ENCODE measurements at regions not wholly inside any gene's neighbourhood (a gene's known extent, or its start where the extent isn't known, plus 50 kb on each side); places are given as distances from the start of the nearest gene placed in this dataset.

- Histone ChIP-seq H3K4me3 (ENCODE audit: low read length, poor library complexity, severe bottlenecking) (no peak overlapping the region), H3K9me2 (replicated peaks; ENCODE audit: low read depth, low read length) (no peaks in the 10 kb centered on the region), H3K9ac (ENCODE audit: low read depth, low read length, poor library complexity, severe bottlenecking) (no peak overlapping the region), H3K36me3 (ENCODE audit: insufficient read depth, low read length) (no peaks in the 10 kb centered on the region), H3K9me3 (ENCODE audit: insufficient read depth, low read depth, low read length) (no peaks in the 10 kb centered on the region), H3F3A (ENCODE audit: low read depth) (no peaks in the 10 kb centered on the region), H3K27me3 (ENCODE audit: insufficient read depth, low read length, poor library complexity, severe bottlenecking) (no peaks in the 10 kb centered on the region), H3K4me2 (ENCODE audit: low read depth, low read length, poor library complexity, severe bottlenecking) (no peak overlapping the region), H3K79me2 (ENCODE audit: insufficient read depth, low read length) (no peaks in the 10 kb centered on the region), H2AFZ (ENCODE audit: low read length) (no peak overlapping the region), H4K20me1 (ENCODE audit: insufficient read depth, low read length, poor library complexity, severe bottlenecking) (no peaks in the 10 kb centered on the region), H3K4me1 (ENCODE audit: insufficient read depth, low read length, poor library complexity, severe bottlenecking) (no peaks in the 10 kb centered on the region)
- TF ChIP-seq, protein P1, sequence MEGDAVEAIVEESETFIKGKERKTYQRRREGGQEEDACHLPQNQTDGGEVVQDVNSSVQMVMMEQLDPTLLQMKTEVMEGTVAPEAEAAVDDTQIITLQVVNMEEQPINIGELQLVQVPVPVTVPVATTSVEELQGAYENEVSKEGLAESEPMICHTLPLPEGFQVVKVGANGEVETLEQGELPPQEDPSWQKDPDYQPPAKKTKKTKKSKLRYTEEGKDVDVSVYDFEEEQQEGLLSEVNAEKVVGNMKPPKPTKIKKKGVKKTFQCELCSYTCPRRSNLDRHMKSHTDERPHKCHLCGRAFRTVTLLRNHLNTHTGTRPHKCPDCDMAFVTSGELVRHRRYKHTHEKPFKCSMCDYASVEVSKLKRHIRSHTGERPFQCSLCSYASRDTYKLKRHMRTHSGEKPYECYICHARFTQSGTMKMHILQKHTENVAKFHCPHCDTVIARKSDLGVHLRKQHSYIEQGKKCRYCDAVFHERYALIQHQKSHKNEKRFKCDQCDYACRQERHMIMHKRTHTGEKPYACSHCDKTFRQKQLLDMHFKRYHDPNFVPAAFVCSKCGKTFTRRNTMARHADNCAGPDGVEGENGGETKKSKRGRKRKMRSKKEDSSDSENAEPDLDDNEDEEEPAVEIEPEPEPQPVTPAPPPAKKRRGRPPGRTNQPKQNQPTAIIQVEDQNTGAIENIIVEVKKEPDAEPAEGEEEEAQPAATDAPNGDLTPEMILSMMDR (conservative IDR thresholded peaks at IDR 0.05; ENCODE audit: low read length) = no peak
- no peak for TF ChIP-seq EZH2phosphoT487 (IDR thresholded peaks at IDR 0.05; ENCODE audit: borderline replicate concordance)
Observed at GRCh38 chr9:107749787-107750444, 260.3 kb upstream of the KLF4 start.

GRCh38 chr9:107744873-107745272 lies 255.3 kb upstream of the KLF4 start:
- H3K4me1 ChIP-seq (ENCODE audit: insufficient read depth, low read length, poor library complexity, severe bottlenecking) = no peaks in the 10 kb centered on the region
- no peaks in the 10 kb centered on the region for H3F3A ChIP-seq (ENCODE audit: low read depth)
- no peak overlapping the region for H3K9ac ChIP-seq (ENCODE audit: low read depth, low read length, poor library complexity, severe bottlenecking)
- no peaks in the 10 kb centered on the region for H3K9me2 ChIP-seq (replicated peaks; ENCODE audit: low read depth, low read length)
- H3K27me3 ChIP-seq (ENCODE audit: insufficient read depth, low read length, poor library complexity, severe bottlenecking) = no peaks in the 10 kb centered on the region
- TF ChIP-seq, protein P1 (conservative IDR thresholded peaks at IDR 0.05; ENCODE audit: low read length) = no peak
- TF ChIP-seq EZH2phosphoT487 (IDR thresholded peaks at IDR 0.05; ENCODE audit: borderline replicate concordance) = no peak
- H3K4me3 ChIP-seq (ENCODE audit: low read length, poor library complexity, severe bottlenecking) = no peak overlapping the region
- no peak overlapping the region for H3K4me2 ChIP-seq (ENCODE audit: low read depth, low read length, poor library complexity, severe bottlenecking)
- no peaks in the 10 kb centered on the region for H4K20me1 ChIP-seq (ENCODE audit: insufficient read depth, low read length, poor library complexity, severe bottlenecking)
- H3K36me3 ChIP-seq (ENCODE audit: insufficient read depth, low read length) = no peaks in the 10 kb centered on the region
- 0 out of 2 replicates have a peak, but pooled peaks cover 5% of the 10 kb centered on the region for H3K9me3 ChIP-seq (ENCODE audit: insufficient read depth, low read depth, low read length)
- H2AFZ ChIP-seq (ENCODE audit: low read length) = no peak overlapping the region
- H3K79me2 ChIP-seq (ENCODE audit: insufficient read depth, low read length) = no peaks in the 10 kb centered on the region

DNA sequence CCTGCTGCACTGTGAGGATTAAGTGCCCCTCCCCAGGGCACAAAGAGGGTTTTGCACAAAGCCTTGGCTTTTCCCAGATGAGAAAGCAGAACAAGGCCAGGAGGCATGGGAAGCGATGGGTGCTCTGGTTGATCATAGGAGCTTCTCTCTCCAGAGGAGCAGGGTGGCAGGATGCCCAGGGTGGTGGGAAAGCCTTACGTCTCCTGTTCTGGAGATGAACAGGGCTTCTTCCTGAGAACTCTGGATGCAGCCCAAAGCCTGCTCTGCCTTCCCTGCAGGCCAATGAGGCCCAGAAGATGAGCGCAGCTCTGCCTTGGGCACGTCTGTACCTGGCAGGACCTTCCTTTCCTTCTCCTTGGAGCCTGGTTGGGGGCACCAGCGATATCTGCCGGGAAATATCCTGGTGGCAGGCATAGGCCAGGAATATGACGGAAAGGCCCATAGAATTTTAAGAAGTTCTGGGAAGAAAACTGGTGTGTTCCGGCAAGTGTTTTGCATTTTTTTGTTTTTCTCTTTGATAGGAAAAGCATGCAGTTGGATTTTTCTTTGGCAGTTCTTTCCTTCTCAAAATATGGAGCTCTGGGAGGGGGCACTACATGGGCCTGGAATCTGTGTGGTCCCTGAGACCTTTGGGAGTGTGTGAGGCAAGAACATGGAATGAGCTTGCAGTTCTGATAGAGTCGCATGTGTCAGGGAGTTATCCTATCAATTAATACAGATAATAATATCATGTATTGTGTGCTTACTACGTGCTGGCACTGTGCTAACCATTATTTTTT lies 253.2 kb upstream of the KLF4 start:
- no peaks in the 10 kb centered on the region for H3K27me3 ChIP-seq (ENCODE audit: insufficient read depth, low read length, poor library complexity, severe bottlenecking)
- H3K79me2 ChIP-seq (ENCODE audit: insufficient read depth, low read length) = no peaks in the 10 kb centered on the region
- H3K4me1 ChIP-seq (ENCODE audit: insufficient read depth, low read length, poor library complexity, severe bottlenecking) = no peaks in the 10 kb centered on the region
- no peaks in the 10 kb centered on the region for H4K20me1 ChIP-seq (ENCODE audit: insufficient read depth, low read length, poor library complexity, severe bottlenecking)
- H3K4me2 ChIP-seq (ENCODE audit: low read depth, low read length, poor library complexity, severe bottlenecking) = no peak overlapping the region
- H3K4me3 ChIP-seq (ENCODE audit: low read length, poor library complexity, severe bottlenecking) = no peak overlapping the region
- H3K9me3 ChIP-seq (ENCODE audit: insufficient read depth, low read depth, low read length) = 0 out of 2 replicates have a peak, but pooled peaks cover 5% of the 10 kb centered on the region
- no peak for TF ChIP-seq EZH2phosphoT487 (IDR thresholded peaks at IDR 0.05; ENCODE audit: borderline replicate concordance)
- TF ChIP-seq, protein P1 (conservative IDR thresholded peaks at IDR 0.05; ENCODE audit: low read length) = no peak
- no peak overlapping the region for H3K9ac ChIP-seq (ENCODE audit: low read depth, low read length, poor library complexity, severe bottlenecking)
- H3K9me2 ChIP-seq (replicated peaks; ENCODE audit: low read depth, low read length) = no peaks in the 10 kb centered on the region
- H3F3A ChIP-seq (ENCODE audit: low read depth) = no peaks in the 10 kb centered on the region
- H2AFZ ChIP-seq (ENCODE audit: low read length) = no peak overlapping the region
- no peaks in the 10 kb centered on the region for H3K36me3 ChIP-seq (ENCODE audit: insufficient read depth, low read length)

Data from Loucy (cell line).